SU-DHL-6 (cell line): ENCODE measurements at regions not wholly inside any gene's neighbourhood (a gene's known extent, or its start where the extent isn't known, plus 50 kb on each side); places are given as distances from the start of the nearest gene placed in this dataset.

Experiments used
- H2AFZ ChIP-seq: fragments of 200-600 bp; sonication (generic); 2 replicates; pipeline ENCODE4 v1.6.1; 2014; ENCODE audit warnings: low read depth, mild to moderate bottlenecking, moderate library complexity, mixed read lengths, antibody characterized with exemption, low read length; ENCODE audit not compliant: severe bottlenecking
- H3F3A ChIP-seq: fragments of 200-600 bp; shearing (Covaris generic); 2 replicates; pipeline ENCODE4 v1.6.0; 2016; ENCODE audit warnings: antibody characterized with exemption, mild to moderate bottlenecking; ENCODE audit not compliant: insufficient read depth
- H3K27ac ChIP-seq: fragments of 200-600 bp; sonication (generic); 2 replicates; pipeline ENCODE4 v1.5.1; 2016; ENCODE audit warnings: low read depth, mild to moderate bottlenecking, low read length, moderate library complexity, mixed read lengths
- H3K27me3 ChIP-seq: fragments of 200-600 bp; sonication (generic), shearing (Covaris generic); 2 replicates; pipeline ENCODE4 v1.6.0; 2014; ENCODE audit warnings: mild to moderate bottlenecking, low read length
- H3K36me3 ChIP-seq: fragments of 200-600 bp; sonication (generic); 2 replicates; pipeline ENCODE4 v1.6.1; 2014; ENCODE audit warnings: mild to moderate bottlenecking, low read length, mixed read lengths
- H3K4me2 ChIP-seq: fragments of 300-600, 200-600 bp; shearing (Covaris generic), sonication (generic); 2 replicates; pipeline ENCODE4 v1.6.0; 2014; ENCODE audit warnings: low read length, low read depth, mild to moderate bottlenecking; ENCODE audit not compliant: poor library complexity, severe bottlenecking
- H3K4me3 ChIP-seq: fragments of 200-600 bp; sonication (generic); 2 replicates; pipeline ENCODE4 v1.5.1; 2014; ENCODE audit warnings: antibody characterized with exemption, low read length, mild to moderate bottlenecking, mixed read lengths; ENCODE audit not compliant: insufficient read depth, poor library complexity, severe bottlenecking
- H3K79me2 ChIP-seq: fragments of 200-600 bp; sonication (generic); 2 replicates; pipeline ENCODE4 v1.6.1; 2014; ENCODE audit warnings: mild to moderate bottlenecking, low read length, moderate library complexity; ENCODE audit not compliant: insufficient read depth
- H3K9ac ChIP-seq: fragments of 200-600 bp; sonication (generic); 2 replicates; pipeline ENCODE4 v1.7.0; 2014; ENCODE audit warnings: mild to moderate bottlenecking, low read length
- H3K9me2 ChIP-seq: fragments of 200-600 bp; sonication (generic); replicated peaks from 2 replicates; pipeline ENCODE4 v1.6.1; 2014; ENCODE audit warnings: low read length; ENCODE audit not compliant: insufficient read depth
- H3K9me3 ChIP-seq: fragments of 200-600 bp; sonication (generic); 2 replicates; pipeline ENCODE4 v1.6.1; 2014; ENCODE audit warnings: low read length, mixed read lengths; ENCODE audit not compliant: insufficient read depth
- H4K20me1 ChIP-seq: fragments of 200-600 bp; sonication (generic); 2 replicates; pipeline ENCODE4 v1.6.1; 2014; ENCODE audit warnings: low read depth, mild to moderate bottlenecking, antibody characterized with exemption, low read length, moderate library complexity, mixed read lengths
- EZH2phosphoT487 ChIP-seq: fragments of 200-600 bp; sonication (generic), shearing (Covaris generic); conservative IDR thresholded peaks from 2 replicates; pipeline ENCODE4 v1.6.1; 2018; ENCODE audit warnings: mild to moderate bottlenecking, antibody characterized with exemption, low read length, moderate library complexity, mixed read lengths
- TF ChIP-seq, protein P1 (sequence below): fragments of 200-600 bp; sonication (generic); IDR thresholded peaks from one replicate; pipeline ENCODE4 v1.5.1; 2017; ENCODE audit warnings: antibody characterized with exemption, mild to moderate bottlenecking, low read length, moderate library complexity; ENCODE audit not compliant: insufficient read depth, poor library complexity, severe bottlenecking

DNA sequence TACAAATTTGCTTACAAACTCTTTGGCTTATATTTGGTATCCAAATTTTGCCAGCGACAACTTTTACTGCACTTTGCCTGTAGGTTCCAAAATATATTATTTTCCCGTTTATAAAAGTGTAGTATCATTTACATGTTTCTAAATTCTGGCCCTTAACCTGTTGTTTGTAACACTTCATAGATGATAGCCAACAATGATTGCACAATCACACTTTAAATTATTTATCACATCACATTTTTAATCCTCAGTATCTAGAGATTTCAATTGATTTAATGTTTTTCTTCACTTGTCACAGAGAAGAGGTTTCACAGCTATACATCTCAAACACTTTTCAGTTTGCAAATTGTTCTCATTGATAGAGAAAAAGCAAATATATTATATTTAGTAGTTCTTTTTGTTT, 1151.2 kb upstream of the EYS start:
- Histone ChIP-seq H3F3A (no peaks in the 10 kb centered on the region), H3K4me2 (no peak overlapping the region), H3K9me3 (no peaks in the 10 kb centered on the region), H3K9ac (no peak overlapping the region), H2AFZ (no peak overlapping the region), H3K27ac (no peak overlapping the region), H3K4me3 (no peak overlapping the region), H3K36me3 (no peaks in the 10 kb centered on the region), H3K27me3 (no peaks in the 10 kb centered on the region), H3K9me2 (no peaks in the 10 kb centered on the region), H4K20me1 (no peaks in the 10 kb centered on the region), H3K79me2 (no peaks in the 10 kb centered on the region)
- TF ChIP-seq, protein P1, sequence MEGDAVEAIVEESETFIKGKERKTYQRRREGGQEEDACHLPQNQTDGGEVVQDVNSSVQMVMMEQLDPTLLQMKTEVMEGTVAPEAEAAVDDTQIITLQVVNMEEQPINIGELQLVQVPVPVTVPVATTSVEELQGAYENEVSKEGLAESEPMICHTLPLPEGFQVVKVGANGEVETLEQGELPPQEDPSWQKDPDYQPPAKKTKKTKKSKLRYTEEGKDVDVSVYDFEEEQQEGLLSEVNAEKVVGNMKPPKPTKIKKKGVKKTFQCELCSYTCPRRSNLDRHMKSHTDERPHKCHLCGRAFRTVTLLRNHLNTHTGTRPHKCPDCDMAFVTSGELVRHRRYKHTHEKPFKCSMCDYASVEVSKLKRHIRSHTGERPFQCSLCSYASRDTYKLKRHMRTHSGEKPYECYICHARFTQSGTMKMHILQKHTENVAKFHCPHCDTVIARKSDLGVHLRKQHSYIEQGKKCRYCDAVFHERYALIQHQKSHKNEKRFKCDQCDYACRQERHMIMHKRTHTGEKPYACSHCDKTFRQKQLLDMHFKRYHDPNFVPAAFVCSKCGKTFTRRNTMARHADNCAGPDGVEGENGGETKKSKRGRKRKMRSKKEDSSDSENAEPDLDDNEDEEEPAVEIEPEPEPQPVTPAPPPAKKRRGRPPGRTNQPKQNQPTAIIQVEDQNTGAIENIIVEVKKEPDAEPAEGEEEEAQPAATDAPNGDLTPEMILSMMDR, result no peak
- no peak for TF ChIP-seq EZH2phosphoT487

DNA sequence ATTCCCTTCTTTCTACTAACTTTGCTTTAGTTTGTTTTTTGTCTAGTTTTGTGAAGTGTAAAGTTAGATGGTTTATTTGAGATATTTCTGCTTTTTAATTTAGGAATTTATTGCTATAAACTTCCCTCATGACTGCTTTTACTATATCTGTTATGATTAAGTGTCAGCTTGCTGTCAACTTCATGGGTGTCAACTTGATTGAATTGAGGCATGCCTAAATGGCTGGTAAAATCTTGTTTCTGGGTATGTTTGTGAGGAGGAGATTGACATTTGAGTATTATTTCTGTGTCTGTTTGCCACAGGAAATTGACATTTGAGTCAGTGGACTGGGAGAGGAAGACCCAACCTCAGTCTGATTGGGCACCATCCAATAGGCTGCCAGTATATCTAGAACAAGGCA, 1147.0 kb upstream of the EYS start:
- no peaks in the 10 kb centered on the region for H3K9me2 ChIP-seq
- no peak overlapping the region for H2AFZ ChIP-seq
- no peak overlapping the region for H3K27ac ChIP-seq
- no peaks in the 10 kb centered on the region for H3K9me3 ChIP-seq
- no peaks in the 10 kb centered on the region for H3K79me2 ChIP-seq
- TF ChIP-seq EZH2phosphoT487, result no peak
- TF ChIP-seq, protein P1, result no peak
- no peaks in the 10 kb centered on the region for H3K27me3 ChIP-seq
- no peak overlapping the region for H3K4me3 ChIP-seq
- H3K9ac ChIP-seq, result no peak overlapping the region
- no peaks in the 10 kb centered on the region for H4K20me1 ChIP-seq
- H3K4me2 ChIP-seq, result no peak overlapping the region
- H3K36me3 ChIP-seq, result no peaks in the 10 kb centered on the region
- no peaks in the 10 kb centered on the region for H3F3A ChIP-seq

DNA sequence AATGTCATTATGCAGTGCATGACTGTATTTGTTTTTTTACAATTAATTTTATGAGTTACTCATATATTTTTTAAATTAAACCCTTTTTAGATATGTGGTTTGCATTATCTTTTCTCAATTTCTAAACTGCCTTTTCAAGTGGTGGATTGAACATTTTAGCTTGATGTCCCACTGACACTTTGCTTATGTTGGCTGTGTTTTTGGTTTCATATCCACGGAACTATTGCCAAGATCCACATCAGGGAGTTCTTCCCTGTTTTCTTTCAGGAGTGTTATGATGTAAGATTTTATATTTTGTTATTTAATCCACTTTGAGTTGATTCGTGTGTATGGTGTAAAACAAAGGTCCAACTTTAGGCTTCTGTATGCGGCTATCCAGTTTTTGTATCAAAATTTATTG, 1144.9 kb upstream of the EYS start:
- Histone ChIP-seq H3K4me2 (no peak overlapping the region), H3K36me3 (no peaks in the 10 kb centered on the region), H3K9me2 (no peaks in the 10 kb centered on the region), H3K27ac (no peak overlapping the region), H3K9ac (no peak overlapping the region), H2AFZ (no peak overlapping the region), H3K27me3 (no peaks in the 10 kb centered on the region), H3F3A (no peaks in the 10 kb centered on the region), H4K20me1 (no peaks in the 10 kb centered on the region), H3K4me3 (no peak overlapping the region), H3K9me3 (no peaks in the 10 kb centered on the region), H3K79me2 (no peaks in the 10 kb centered on the region)
- no peak for TF ChIP-seq EZH2phosphoT487
- TF ChIP-seq, protein P1, result no peak

DNA sequence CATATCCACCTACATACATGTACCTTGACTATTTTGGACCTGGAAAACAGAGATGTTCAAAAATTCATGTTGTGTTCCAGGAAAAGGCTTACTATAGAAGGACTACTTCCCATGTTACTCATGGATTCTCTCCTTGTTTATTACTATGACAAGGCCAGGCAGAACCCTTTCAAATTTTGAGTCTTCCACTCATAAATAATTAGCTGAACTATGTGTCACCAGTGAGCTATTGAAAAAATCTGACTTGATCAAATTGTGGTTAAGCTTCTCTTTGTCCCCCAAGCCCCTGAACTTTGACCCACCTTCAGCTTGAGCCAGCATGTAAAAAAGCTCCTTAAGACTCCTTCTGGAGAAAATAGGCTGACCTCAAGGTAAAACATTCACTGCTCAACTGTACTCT, 1142.8 kb upstream of the EYS start:
- no peak overlapping the region for H3K27ac ChIP-seq
- no peak overlapping the region for H3K4me2 ChIP-seq
- H4K20me1 ChIP-seq, result no peaks in the 10 kb centered on the region
- no peaks in the 10 kb centered on the region for H3K9me3 ChIP-seq
- TF ChIP-seq, protein P1, result no peak
- no peak for TF ChIP-seq EZH2phosphoT487
- H3K79me2 ChIP-seq, result no peaks in the 10 kb centered on the region
- H3K36me3 ChIP-seq, result no peaks in the 10 kb centered on the region
- H3F3A ChIP-seq, result no peaks in the 10 kb centered on the region
- H3K9ac ChIP-seq, result no peak overlapping the region
- H3K27me3 ChIP-seq, result no peaks in the 10 kb centered on the region
- H3K9me2 ChIP-seq, result no peaks in the 10 kb centered on the region
- no peak overlapping the region for H2AFZ ChIP-seq
- H3K4me3 ChIP-seq, result no peak overlapping the region
